Retinal pigment epithelial cell (primary cell): ENCODE measurements at regions not wholly inside any gene's neighbourhood (a gene's known extent, or its start where the extent isn't known, plus 50 kb on each side); places are given as distances from the start of the nearest gene placed in this dataset.

Experiments
- DNase-seq: peaks from one replicate; pipeline ENCODE4 v3.0.0-alpha.2; 2010; ENCODE audit warnings: low read depth
- H3K4me3 ChIP-seq: 2 replicates; pipeline ENCODE4 v1.5.1; 2011; ENCODE audit warnings: mild to moderate bottlenecking, low read length, control low read depth, moderate library complexity
- TF ChIP-seq, protein P1 (sequence below): conservative IDR thresholded peaks from 2 replicates; pipeline ENCODE4 v1.5.1; 2011; ENCODE audit warnings: low read depth, low read length, control low read depth, inconsistent platforms

- TF ChIP-seq, protein P1, sequence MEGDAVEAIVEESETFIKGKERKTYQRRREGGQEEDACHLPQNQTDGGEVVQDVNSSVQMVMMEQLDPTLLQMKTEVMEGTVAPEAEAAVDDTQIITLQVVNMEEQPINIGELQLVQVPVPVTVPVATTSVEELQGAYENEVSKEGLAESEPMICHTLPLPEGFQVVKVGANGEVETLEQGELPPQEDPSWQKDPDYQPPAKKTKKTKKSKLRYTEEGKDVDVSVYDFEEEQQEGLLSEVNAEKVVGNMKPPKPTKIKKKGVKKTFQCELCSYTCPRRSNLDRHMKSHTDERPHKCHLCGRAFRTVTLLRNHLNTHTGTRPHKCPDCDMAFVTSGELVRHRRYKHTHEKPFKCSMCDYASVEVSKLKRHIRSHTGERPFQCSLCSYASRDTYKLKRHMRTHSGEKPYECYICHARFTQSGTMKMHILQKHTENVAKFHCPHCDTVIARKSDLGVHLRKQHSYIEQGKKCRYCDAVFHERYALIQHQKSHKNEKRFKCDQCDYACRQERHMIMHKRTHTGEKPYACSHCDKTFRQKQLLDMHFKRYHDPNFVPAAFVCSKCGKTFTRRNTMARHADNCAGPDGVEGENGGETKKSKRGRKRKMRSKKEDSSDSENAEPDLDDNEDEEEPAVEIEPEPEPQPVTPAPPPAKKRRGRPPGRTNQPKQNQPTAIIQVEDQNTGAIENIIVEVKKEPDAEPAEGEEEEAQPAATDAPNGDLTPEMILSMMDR: no peak
- no peak for DNase-seq
- no peak overlapping the region for H3K4me3 ChIP-seq
Measured at GRCh38 chr10:88113232-88113631, 249.8 kb downstream of the PTEN start.

GRCh38 chr10:88113657-88114272, 250.3 kb downstream of the PTEN start:
- no peak for DNase-seq

GRCh38 chr10:88114368-88114767, 250.9 kb downstream of the PTEN start:
- H3K4me3 ChIP-seq: no peak overlapping the region
- no peak for DNase-seq
- TF ChIP-seq, protein P1: peak; percentile 55

More at GRCh38 chr10:88113657-88114272, 250.3 kb downstream of the PTEN start:
- no peak overlapping the region for H3K4me3 ChIP-seq
- TF ChIP-seq, protein P1: no peak

DNA sequence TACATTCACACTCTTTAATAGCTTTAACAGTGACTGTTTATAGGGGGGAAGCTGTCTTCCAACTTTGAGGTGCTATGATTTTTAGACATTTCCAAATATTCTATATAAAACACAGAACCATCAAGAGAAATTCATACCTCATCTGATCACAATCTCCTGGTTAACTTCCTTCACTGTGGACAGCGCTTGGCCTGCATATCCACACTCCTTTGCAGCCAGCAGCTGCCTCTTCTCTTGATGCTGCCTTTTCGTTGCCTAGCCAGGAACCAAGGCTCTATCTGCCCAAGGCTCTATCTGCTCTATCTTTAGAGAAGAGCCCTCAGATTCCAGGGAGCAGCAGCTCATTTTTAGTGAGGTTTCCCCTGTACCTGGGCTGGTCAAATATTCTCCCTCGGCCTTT, 252.0 kb downstream of the PTEN start:
- DNase-seq: no peak
- TF ChIP-seq, protein P1: no peak
- no peak overlapping the region for H3K4me3 ChIP-seq

GRCh38 chr10:88115968-88116367, 252.5 kb downstream of the PTEN start:
- DNase-seq: peak; percentile 65
- TF ChIP-seq, protein P1: no peak
- no peak overlapping the region for H3K4me3 ChIP-seq

DNA sequence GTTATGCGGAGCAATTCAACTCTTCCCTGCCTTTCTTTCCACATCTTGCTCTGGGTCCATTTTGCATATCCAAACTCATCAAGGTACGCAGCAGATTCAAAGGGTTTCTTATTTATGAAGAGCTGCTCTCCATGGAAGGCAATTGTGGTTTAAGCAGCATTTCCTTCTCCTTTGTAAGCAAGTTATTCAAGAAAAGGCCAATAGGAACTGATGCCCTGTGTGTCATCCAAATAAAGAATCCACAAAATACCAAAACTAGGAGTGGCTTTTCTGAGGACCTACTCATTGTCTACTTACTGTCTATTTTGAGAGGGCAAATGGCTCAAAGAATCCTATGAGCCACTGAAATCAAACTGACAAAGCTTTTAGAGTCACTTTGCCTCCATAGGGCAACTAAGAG, 253.1 kb downstream of the PTEN start:
- TF ChIP-seq, protein P1: no peak
- H3K4me3 ChIP-seq: no peak overlapping the region
- no peak for DNase-seq

DNA sequence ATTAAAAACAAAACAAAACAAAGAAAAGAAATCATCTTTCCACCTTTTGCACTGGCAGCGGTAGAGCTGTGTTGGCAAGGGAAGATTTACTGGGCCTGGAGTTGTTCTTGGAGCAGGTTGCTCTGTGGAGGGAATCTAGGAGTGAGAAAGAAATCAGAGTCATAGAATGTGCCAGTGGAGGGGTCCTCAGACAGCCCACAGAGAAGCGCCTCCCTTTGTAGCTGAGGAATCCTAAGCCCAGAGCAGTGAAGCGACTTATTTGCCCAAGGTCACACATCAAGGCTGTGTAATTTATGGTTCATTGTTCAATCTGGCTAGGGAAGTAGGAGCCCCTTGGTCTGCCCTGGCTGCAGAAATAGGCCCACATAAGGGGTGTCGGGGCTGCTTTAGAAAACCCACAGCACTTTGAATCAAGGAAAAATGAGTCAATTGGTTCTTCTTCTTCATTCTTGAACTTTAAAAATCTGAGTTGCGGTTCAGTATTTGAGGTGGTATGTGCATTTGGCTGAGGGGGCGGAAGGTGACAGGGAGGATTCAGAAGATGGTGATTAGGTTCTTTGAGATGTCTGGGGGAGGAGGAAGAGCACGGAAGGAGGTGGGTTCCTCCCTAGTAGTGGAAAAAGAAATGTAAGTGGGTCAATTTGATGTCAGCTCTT, 253.7 kb downstream of the PTEN start:
- TF ChIP-seq, protein P1: no peak
- H3K4me3 ChIP-seq: no peak overlapping the region
- DNase-seq: no peak
